Suprapubic skin (tissue), 4 donors: ENCODE measurements at regions not wholly inside any gene's neighbourhood (a gene's known extent, or its start where the extent isn't known, plus 50 kb on each side); places are given as distances from the start of the nearest gene placed in this dataset.
"Not testable (repeated sequence)": the region's sequence is repeated elsewhere in the genome, so short reads cannot be mapped to it uniquely, and the experiment has no call there.

Experiments used
- EP300 ChIP-seq: sonication (generic); formaldehyde crosslinking; IDR thresholded peaks from one replicate; pipeline ENCODE4 v1.6.1; 2017; ENCODE audit warnings: antibody characterized with exemption
- POLR2A ChIP-seq, 2 donors: fragments of 450-650 bp; IDR thresholded peaks; one replicate each; pipeline ENCODE4 v1.6.1; 2017; ENCODE audit warnings: antibody characterized with exemption in 2 of 2, mild to moderate bottlenecking in 2 of 2, moderate library complexity in 2 of 2
- POLR2AphosphoS5 ChIP-seq, 3 donors: sonication (generic); formaldehyde crosslinking; IDR thresholded peaks; one replicate each; pipeline ENCODE4 v1.6.1; 2017; ENCODE audit warnings: antibody characterized with exemption in 3 of 3
- TF ChIP-seq, protein P1 (sequence below), 2 donors: fragments of 200-600 bp in 1 of 2; fragments of 450-650 bp in 1 of 2; sonication (generic) in 1 of 2; IDR thresholded peaks; one replicate each; pipeline ENCODE4 v1.5.1; 2016 to 2019; ENCODE audit warnings: antibody characterized with exemption in 2 of 2, mild to moderate bottlenecking in 1 of 2, moderate library complexity in 1 of 2

DNA sequence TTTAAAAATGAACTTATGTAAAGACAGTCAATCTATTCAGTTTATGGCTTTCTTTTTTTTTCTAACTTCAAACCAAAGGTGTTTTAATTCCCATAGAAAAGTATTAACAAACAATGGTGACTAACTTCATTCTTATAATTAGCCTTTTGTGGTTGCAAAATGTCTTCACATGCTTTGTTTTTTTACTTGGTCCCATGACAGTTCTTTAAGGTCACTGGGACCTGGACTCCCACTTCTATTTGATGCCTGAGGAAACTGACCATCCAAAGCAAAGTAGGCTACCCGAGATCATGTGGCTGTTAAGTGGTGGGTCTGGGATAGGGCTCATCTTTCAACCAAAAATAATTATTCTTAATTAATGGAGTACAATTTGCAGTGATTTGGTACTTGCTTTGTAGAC lies 74.6 kb upstream of the CDC42EP3 start:
- TF ChIP-seq, protein P1, sequence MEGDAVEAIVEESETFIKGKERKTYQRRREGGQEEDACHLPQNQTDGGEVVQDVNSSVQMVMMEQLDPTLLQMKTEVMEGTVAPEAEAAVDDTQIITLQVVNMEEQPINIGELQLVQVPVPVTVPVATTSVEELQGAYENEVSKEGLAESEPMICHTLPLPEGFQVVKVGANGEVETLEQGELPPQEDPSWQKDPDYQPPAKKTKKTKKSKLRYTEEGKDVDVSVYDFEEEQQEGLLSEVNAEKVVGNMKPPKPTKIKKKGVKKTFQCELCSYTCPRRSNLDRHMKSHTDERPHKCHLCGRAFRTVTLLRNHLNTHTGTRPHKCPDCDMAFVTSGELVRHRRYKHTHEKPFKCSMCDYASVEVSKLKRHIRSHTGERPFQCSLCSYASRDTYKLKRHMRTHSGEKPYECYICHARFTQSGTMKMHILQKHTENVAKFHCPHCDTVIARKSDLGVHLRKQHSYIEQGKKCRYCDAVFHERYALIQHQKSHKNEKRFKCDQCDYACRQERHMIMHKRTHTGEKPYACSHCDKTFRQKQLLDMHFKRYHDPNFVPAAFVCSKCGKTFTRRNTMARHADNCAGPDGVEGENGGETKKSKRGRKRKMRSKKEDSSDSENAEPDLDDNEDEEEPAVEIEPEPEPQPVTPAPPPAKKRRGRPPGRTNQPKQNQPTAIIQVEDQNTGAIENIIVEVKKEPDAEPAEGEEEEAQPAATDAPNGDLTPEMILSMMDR (IDR thresholded peaks at IDR 0.05), result not testable (repeated sequence)
- TF ChIP-seq POLR2A (IDR thresholded peaks at IDR 0.05); EP300; POLR2AphosphoS5 (IDR thresholded peaks at IDR 0.05): not testable (repeated sequence)
